K562 (cell line): ENCODE measurements at regions not wholly inside any gene's neighbourhood (a gene's known extent, or its start where the extent isn't known, plus 50 kb on each side); places are given as distances from the start of the nearest gene placed in this dataset.

Experiments used
- ATAC-seq: fragments of 200-7000 bp; cut with Tn5 transposase; 3 replicates; pipeline ENCODE4 v1.9.1; 2020; ENCODE audit warnings: moderate library complexity
- BruUV-seq: library from RNA; stranded (reverse); fragments of 400-500 nt; replicated peaks from 2 replicates; lab custom pipeline; 2021; lab: Mats Ljungman, UMichigan
- CTCF ChIA-PET: fragments of 300-600 bp; formaldehyde crosslinking; extraction: SDS; loops from one replicate; lab custom pipeline; 2021; ENCODE audit warnings: low intra/inter-chr PET ratio; lab: Yijun Ruan, JAX
- POLR2A ChIA-PET: fragments of 300-600, 350-650 bp; sonication (Branson Sonifier 250); formaldehyde crosslinking; extraction: SDS; loops from one replicate; lab custom pipeline; 2021; ENCODE audit warnings: antibody characterized with exemption, inconsistent platforms; lab: Yijun Ruan, JAX
- DNase-seq, 4 experiments: peaks; one replicate each; pipeline versions ENCODE4 v3.0.0 to v3.0.0-alpha.2; 2011 to 2018; ENCODE audit warnings: low spot score in 3 of 4, mixed read lengths in 3 of 4; ENCODE audit errors: extremely low read depth in 1 of 4
- FAIRE-seq: peaks from 2 replicates; lab custom pipeline; 2011; peaks lifted over from hg19 to GRCh38; lab: Jason Lieb, UNC
- H2AFZ ChIP-seq: 2 replicates; pipeline ENCODE4 v1.6.0; 2011; ENCODE audit warnings: low read depth, low read length, control low read depth, inconsistent platforms
- H3K27ac ChIP-seq: fragments of 200-600 bp; 3 replicates; pipeline ENCODE4 v1.8.0; 2011; ENCODE audit warnings: low read depth, mild to moderate bottlenecking, control low read depth, inconsistent platforms, low read length, moderate library complexity, mixed read lengths; ENCODE audit errors: extremely low read depth
- H3K27me3 ChIP-seq, 2 experiments: fragments of 300-600 bp in 1 of 2; 2 replicates in 1 of 2; 3 replicates in 1 of 2; pipeline versions ENCODE4 v1.6.0 to v1.8.0; 2011; ENCODE audit warnings: inconsistent platforms in 2 of 2, low read length in 2 of 2, mild to moderate bottlenecking in 1 of 2, mixed read lengths in 1 of 2, moderate library complexity in 1 of 2; ENCODE audit not compliant: control insufficient read depth in 2 of 2, insufficient read depth in 2 of 2
- H3K36me3 ChIP-seq: fragments of 300-600 bp; 3 replicates; pipeline ENCODE4 v1.8.0; 2011; ENCODE audit warnings: mild to moderate bottlenecking, low read length, inconsistent platforms; ENCODE audit not compliant: control insufficient read depth, insufficient read depth
- H3K4me1 ChIP-seq, 2 experiments: fragments of 200-600 bp in 1 of 2; replicated peaks in 1 of 2; 2 replicates in 1 of 2; 3 replicates in 1 of 2; pipeline versions ENCODE4 v1.5.1 to v1.8.0; 2011; ENCODE audit warnings: inconsistent platforms in 2 of 2, low read length in 2 of 2, mild to moderate bottlenecking in 1 of 2, mixed read lengths in 1 of 2, moderate library complexity in 1 of 2; ENCODE audit not compliant: control insufficient read depth in 2 of 2, insufficient read depth in 2 of 2
- H3K4me2 ChIP-seq: 2 replicates; pipeline ENCODE4 v1.6.1; 2011; ENCODE audit warnings: low read length, control low read depth, inconsistent platforms, mixed read lengths; ENCODE audit not compliant: insufficient read depth
- H3K4me3 ChIP-seq: fragments of 200-600 bp; sonication (generic), shearing (Covaris generic); 2 replicates; pipeline ENCODE4 v1.5.1; 2016; ENCODE audit warnings: control low read depth, inconsistent platforms
- H3K79me2 ChIP-seq: fragments of 200-600 bp; 3 replicates; pipeline ENCODE4 v1.8.0; 2011; ENCODE audit warnings: low read length, inconsistent platforms; ENCODE audit not compliant: control insufficient read depth, insufficient read depth
- H3K9ac ChIP-seq, 2 experiments: 2 replicates each; pipeline versions ENCODE4 v1.6.0 to v1.6.1; 2011; ENCODE audit warnings: low read depth in 2 of 2, low read length in 2 of 2, control low read depth in 1 of 2, inconsistent platforms in 1 of 2, mild to moderate bottlenecking in 1 of 2, mixed read lengths in 1 of 2; ENCODE audit not compliant: insufficient read depth in 1 of 2
- H3K9me1 ChIP-seq: one replicate; pipeline ENCODE4 v1.6.0; 2011; ENCODE audit warnings: inconsistent platforms, mild to moderate bottlenecking, low read length, moderate library complexity; ENCODE audit not compliant: control insufficient read depth, insufficient read depth
- H3K9me3 ChIP-seq: replicated peaks from 2 replicates; pipeline ENCODE4 v1.5.1; 2011; ENCODE audit warnings: low read depth, low read length, inconsistent platforms; ENCODE audit not compliant: control insufficient read depth, insufficient read depth
- H4K20me1 ChIP-seq: replicated peaks from 2 replicates; pipeline ENCODE4 v1.6.1; 2011; ENCODE audit warnings: low read length, inconsistent platforms, mixed read lengths; ENCODE audit not compliant: control insufficient read depth, insufficient read depth
- CAMTA2 ChIP-seq: fragments of 250-450 bp; sonication (Bioruptor Pico); conservative IDR thresholded peaks from 2 replicates; pipeline ENCODE4 v1.5.1; 2022
- CEBPG ChIP-seq, 3 experiments: fragments of 200-800 bp in 1 of 3; sonication (Bioruptor generic) in 1 of 3; sonication (generic) in 1 of 3; formaldehyde crosslinking in 1 of 3; IDR thresholded peaks in 2 of 3; conservative IDR thresholded peaks in 1 of 3; 2 replicates each; pipeline versions ENCODE4 v1.6.1 to v1.8.0; 2016 to 2022; ENCODE audit warnings: missing compliant biosample characterization in 2 of 3, missing genetic modification characterization in 2 of 3, mild to moderate bottlenecking in 1 of 3, missing genetic modification reagents in 1 of 3
- FOSL1 ChIP-seq: fragments of 200-800 bp; sonication (Bioruptor generic); conservative IDR thresholded peaks from 2 replicates; pipeline ENCODE4 v1.6.1; 2016; ENCODE audit warnings: missing genetic modification characterization, missing compliant biosample characterization
- HLTF ChIP-seq: fragments of 450-650 bp; IDR thresholded peaks from 2 replicates; pipeline ENCODE4 v1.6.1; 2016
- HOXB6 ChIP-seq: fragments of 250-450 bp; sonication (Bioruptor Pico); IDR thresholded peaks from 2 replicates; pipeline ENCODE4 v1.5.1; 2022; ENCODE audit warnings: mild to moderate bottlenecking, borderline replicate concordance
- JUND ChIP-seq, 2 experiments: IDR thresholded peaks; 2 replicates in 1 of 2; 3 replicates in 1 of 2; pipeline ENCODE4 v1.6.1; 2011; ENCODE audit warnings: borderline replicate concordance in 2 of 2, low read depth in 2 of 2, low read length in 2 of 2, improper control_type of control experiment in 1 of 2, missing biosample characterization in 1 of 2, missing genetic modification characterization in 1 of 2, missing genetic modification reagents in 1 of 2
- RCOR1 ChIP-seq, 2 experiments: IDR thresholded peaks; 2 replicates each; pipeline ENCODE4 v1.6.1; 2012; ENCODE audit warnings: low read depth in 2 of 2, low read length in 2 of 2, borderline replicate concordance in 1 of 2, improper control_type of control experiment in 1 of 2
- ZHX1 ChIP-seq: fragments of 150-350 bp; conservative IDR thresholded peaks from 2 replicates; pipeline ENCODE4 v1.6.1; 2014; ENCODE audit warnings: low read length
- WGBS: fragments of 100-300 bp; shearing (Covaris generic); methylation state at CpG from one replicate; pipeline ENCODE4 v1.1.6; 2016; ENCODE audit warnings: low coverage, mixed read lengths; ENCODE audit not compliant: insufficient coverage; ENCODE audit errors: missing lambda C conversion rate; 5-methylcytosine and 5-hydroxymethylcytosine counted together
- in situ Hi-C: fragments of 300-500 bp; cut with MboI; formaldehyde crosslinking; loops from 4 replicates; pipeline ENCODE4 v1.15.0; 2018; ENCODE audit warnings: inconsistent platforms, mixed read lengths
- intact Hi-C: fragments of 100-400 bp; cut with micrococcal nuclease; formaldehyde crosslinking; loops from 2 replicates; pipeline ENCODE4 v1.14.2; 2022

GRCh38 chr1:83060651-83061390 is 938.1 kb downstream of the TTLL7 start:
- FAIRE-seq (no peak), DNase-seq (no peak), ATAC-seq (no peak)
- BruUV-seq: no TSS peak
- intact Hi-C loops: no loop called here
- Histone ChIP-seq H2AFZ (no peak overlapping the region), H3K4me2 (no peak overlapping the region), H3K36me3 (no peaks in the 10 kb centered on the region), H4K20me1 (no peaks in the 10 kb centered on the region), H3K27me3 (no peaks in the 10 kb centered on the region), H3K27ac (no peak overlapping the region), H3K4me3 (no peak overlapping the region), H3K9me1 (no peaks in the 10 kb centered on the region), H3K9me3 (no peaks in the 10 kb centered on the region; the same call in 1 of the 2 replicates), H3K79me2 (no peaks in the 10 kb centered on the region), H3K4me1 (no peaks in the 10 kb centered on the region), H3K9ac (no peak overlapping the region)
- WGBS: 0% methylated on average over 5 of the region's 5 CpGs
- TF ChIP-seq FOSL1 (tag): no peak
- no peak for TF ChIP-seq JUND (IDR thresholded peaks at IDR 0.05; ENCODE audit: borderline replicate concordance, low read depth, low read length)
- no peak for TF ChIP-seq JUND (tag; IDR thresholded peaks at IDR 0.05; ENCODE audit: borderline replicate concordance, low read depth, low read length)
- TF ChIP-seq HLTF: no peak
- no peak for TF ChIP-seq ZHX1
- TF ChIP-seq HOXB6: no peak
- TF ChIP-seq CEBPG (CRISPR knock-in tag; IDR thresholded peaks at IDR 0.05): no peak
- no peak for TF ChIP-seq CEBPG (tag; conservative IDR thresholded peaks at IDR 0.05 in 1 of 2, IDR thresholded peaks at IDR 0.05 in 1 of 2)
- no peak for TF ChIP-seq CAMTA2
- no peak for TF ChIP-seq RCOR1 (IDR thresholded peaks at IDR 0.05; ENCODE audit: borderline replicate concordance in 1 of 2, low read depth in 2 of 2, low read length in 2 of 2)
- ChIA-PET CTCF (no interaction called here), POLR2A (no interaction called here)
- in situ Hi-C loops: no loop called here
